ENCODE measurements at regions not wholly inside any gene's neighbourhood (a gene's known extent, or its start where the extent isn't known, plus 50 kb on each side); places are given as distances from the start of the nearest gene placed in this dataset.
A peak's percentile ranks its signal among the peaks of the same experiment; 100 is the strongest.

- TF ChIP-seq SFPQ (IDR thresholded peaks at IDR 0.05; ENCODE audit: low read depth, low read length) (no peak), MEF2D (tag; conservative IDR thresholded peaks at IDR 0.05; ENCODE audit: low read depth) (no peak), KDM1A (IDR thresholded peaks at IDR 0.05) (no peak), CHCHD3 (CRISPR knock-in tag; IDR thresholded peaks at IDR 0.05) (no peak), JUND (IDR thresholded peaks at IDR 0.05; ENCODE audit: borderline replicate concordance, low read depth, low read length) (no peak), JUND (tag; IDR thresholded peaks at IDR 0.05; ENCODE audit: borderline replicate concordance, low read depth, low read length) (peak; percentile 35; the same call in 1 of the 3 replicates), ZNF57 (CRISPR knock-in tag; IDR thresholded peaks at IDR 0.05) (no peak), POLR2AphosphoS5 (IDR thresholded peaks at IDR 0.05; ENCODE audit: control insufficient read depth, insufficient read depth, low read depth, low read length) (no peak), RFX5 (IDR thresholded peaks at IDR 0.05; ENCODE audit: low read depth, low read length) (no peak), ZC3H8 (IDR thresholded peaks at IDR 0.05) (no peak), KLF10 (CRISPR knock-in tag; IDR thresholded peaks at IDR 0.05) (no peak), MIER1 (IDR thresholded peaks at IDR 0.05; ENCODE audit: low read depth) (no peak), NRF1 (conservative IDR thresholded peaks at IDR 0.05 in 1 of 2, IDR thresholded peaks at IDR 0.05 in 1 of 2) (0 out of 4 replicates have a peak, but pooled peaks of 1 of the 2 experiments have one; percentile 14), SMAD1 (IDR thresholded peaks at IDR 0.05; ENCODE audit: low read depth, low read length, partially characterized antibody) (no peak), PCBP2 (IDR thresholded peaks at IDR 0.05; ENCODE audit: low read depth, low read length, poor library complexity, severe bottlenecking) (no peak), DLX4 (CRISPR knock-in tag; IDR thresholded peaks at IDR 0.05) (no peak)
Measured at GRCh38 chr10:3886641-3887251, 101.7 kb upstream of the KLF6 start (continued).

Data from K562 (cell line).